ENCODE measurements at regions not wholly inside any gene's neighbourhood (a gene's known extent, or its start where the extent isn't known, plus 50 kb on each side); places are given as distances from the start of the nearest gene placed in this dataset.

- no peak for DNase-seq
These were observed 376.4 kb downstream of the BRD1 start for GRCh38 chr22:49451070-49451840.

- no peak for DNase-seq
These were observed 377.2 kb downstream of the BRD1 start for GRCh38 chr22:49450498-49450897.

- DNase-seq, result no peak
These were observed 377.7 kb downstream of the BRD1 start for GRCh38 chr22:49449811-49450446.

- no peak for DNase-seq
These were observed 378.3 kb downstream of the BRD1 start for GRCh38 chr22:49449377-49449776.

GRCh38 chr22:49448526-49448925, 379.1 kb downstream of the BRD1 start:
- no peak for DNase-seq

GRCh38 chr22:49447837-49448236, 379.8 kb downstream of the BRD1 start:
- DNase-seq, result no peak

GRCh38 chr22:49446759-49447710, 380.6 kb downstream of the BRD1 start:
- no peak for DNase-seq

GRCh38 chr22:49446145-49446758, 381.4 kb downstream of the BRD1 start:
- no peak for DNase-seq

GRCh38 chr22:49444781-49445180, 382.9 kb downstream of the BRD1 start:
- no peak for DNase-seq

GRCh38 chr22:49440931-49441330, 386.7 kb downstream of the BRD1 start:
- no peak for DNase-seq

- DNase-seq, result no peak
These were observed 388.3 kb downstream of the BRD1 start for GRCh38 chr22:49439373-49439772.

GRCh38 chr22:49437956-49438355, 389.7 kb downstream of the BRD1 start:
- DNase-seq, result no peak

- no peak for DNase-seq
These were observed 390.3 kb downstream of the BRD1 start for GRCh38 chr22:49437356-49437755.

GRCh38 chr22:49436056-49436455, 391.6 kb downstream of the BRD1 start:
- DNase-seq, result no peak

- DNase-seq, result no peak
These were observed 392.1 kb downstream of the BRD1 start for GRCh38 chr22:49435596-49435995.

- no peak for DNase-seq
These were observed 393.7 kb downstream of the BRD1 start for GRCh38 chr22:49433717-49434611.

GRCh38 chr22:49432897-49433443, 394.7 kb downstream of the BRD1 start:
- no peak for DNase-seq

- DNase-seq, result no peak
These were observed 395.3 kb downstream of the BRD1 start for GRCh38 chr22:49432211-49432896.

GRCh38 chr22:49431551-49431950, 396.1 kb downstream of the BRD1 start:
- no peak for DNase-seq

GRCh38 chr22:49429066-49429465, 398.6 kb downstream of the BRD1 start:
- no peak for DNase-seq

GRCh38 chr22:49427941-49428340, 399.7 kb downstream of the BRD1 start:
- no peak for DNase-seq
